Stimulated activated CD4-positive, alpha-beta T cell treated with anti-CD3 and anti-CD28 coated beads, Interleukin-1b, Interleukin-23, amount 100 ng/mL, for 4 hours (primary cell): ENCODE measurements at regions not wholly inside any gene's neighbourhood (a gene's known extent, or its start where the extent isn't known, plus 50 kb on each side); places are given as distances from the start of the nearest gene placed in this dataset.
"Not testable (repeated sequence)": the region's sequence is repeated elsewhere in the genome, so short reads cannot be mapped to it uniquely, and the experiment has no call there.

ENCODE experiments used
- DNase-seq, 2 donors: peaks; one replicate each; pipeline ENCODE4 v3.0.0-alpha.2; 2020; ENCODE audit warnings: low read depth in 2 of 2

DNA sequence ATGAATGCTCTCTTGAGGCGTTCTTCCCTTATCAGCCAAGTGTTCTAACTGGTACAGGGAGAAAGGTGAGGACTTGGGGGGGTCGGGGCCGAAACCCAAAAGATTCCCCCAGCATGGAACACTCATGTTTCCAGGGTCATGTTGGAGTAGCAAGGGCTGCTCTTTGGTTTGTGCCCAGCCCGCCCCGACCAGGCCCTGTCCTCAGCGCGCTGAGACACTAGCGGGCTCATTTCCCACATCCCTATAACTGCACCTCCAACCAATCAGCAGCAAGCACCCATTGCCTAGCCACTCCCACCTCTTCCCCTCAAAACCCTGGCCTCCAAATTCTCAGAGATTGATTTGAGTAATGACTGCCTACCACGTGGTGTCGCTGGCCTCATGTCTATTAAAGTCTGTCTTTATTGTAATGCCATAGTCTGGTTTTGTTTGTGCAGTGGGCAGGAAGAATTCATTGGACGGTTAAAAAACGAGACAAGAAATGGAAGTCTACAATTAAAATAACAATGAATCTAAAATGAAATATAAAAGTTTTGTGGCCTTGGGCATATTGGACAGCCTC, 1928.4 kb downstream of the STIM2 start:
- DNase-seq: no peak

DNA sequence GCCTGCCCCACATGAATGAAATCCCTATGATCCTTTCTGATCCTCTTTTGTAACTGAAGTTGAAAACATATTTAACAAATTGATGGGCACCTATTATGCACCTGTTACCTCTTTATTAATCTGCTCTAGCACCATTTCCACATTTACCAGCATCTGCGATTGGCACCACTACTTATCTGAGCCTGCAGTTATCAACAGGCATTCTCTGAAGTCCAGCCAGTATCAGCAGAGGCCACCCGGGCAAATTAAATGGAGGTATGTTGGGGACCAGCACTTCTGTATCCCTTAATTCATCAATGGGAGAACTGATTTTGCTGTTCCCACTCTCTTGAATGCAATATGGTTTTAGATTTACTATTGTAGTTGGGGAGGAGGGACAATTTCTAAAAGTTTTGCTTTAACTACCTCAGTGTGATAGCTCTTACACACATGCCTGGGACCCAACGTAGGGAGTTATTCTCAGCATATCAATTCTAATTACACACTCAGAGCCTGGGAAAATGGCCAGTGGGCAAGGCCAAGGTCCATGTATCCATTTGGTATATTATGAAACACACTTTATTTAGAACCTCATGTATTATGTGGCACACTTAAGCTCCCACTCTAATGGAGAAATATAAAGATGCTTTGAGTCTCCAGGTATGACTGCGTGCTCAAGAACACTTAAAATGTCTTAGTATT, 1927.1 kb upstream of the PCDH7 start:
- DNase-seq: no peak

GRCh38 chr4:28799696-28800095, 1920.5 kb upstream of the PCDH7 start:
- no peak for DNase-seq

GRCh38 chr4:28811025-28811424, 1909.1 kb upstream of the PCDH7 start:
- no peak for DNase-seq

DNA sequence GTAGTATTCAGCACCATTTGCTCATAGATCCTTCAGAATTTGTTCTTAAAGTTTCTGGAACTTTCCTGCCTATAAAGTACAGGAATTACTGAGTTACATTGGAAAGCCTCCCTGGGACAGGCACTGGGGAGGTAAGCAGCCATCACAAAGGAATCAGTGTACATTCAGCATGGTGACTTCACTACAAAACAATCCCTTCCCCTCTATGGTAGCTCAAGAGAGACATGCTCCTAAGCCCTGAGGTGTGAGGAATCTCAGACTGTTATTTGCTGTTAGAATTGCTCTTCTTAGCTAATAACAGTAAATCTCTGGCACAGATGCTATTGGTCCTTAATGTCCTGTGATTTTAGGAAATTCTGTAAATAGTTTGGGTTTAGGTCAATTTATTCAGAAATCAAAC, 1898.0 kb upstream of the PCDH7 start:
- no peak for DNase-seq

GRCh38 chr4:28827866-28828265, 1892.3 kb upstream of the PCDH7 start:
- no peak for DNase-seq

- no peak for DNase-seq
Observed at GRCh38 chr4:28831867-28832266, 1888.3 kb upstream of the PCDH7 start.

- DNase-seq: no peak
Observed at GRCh38 chr4:28832444-28832843, 1887.7 kb upstream of the PCDH7 start.

DNA sequence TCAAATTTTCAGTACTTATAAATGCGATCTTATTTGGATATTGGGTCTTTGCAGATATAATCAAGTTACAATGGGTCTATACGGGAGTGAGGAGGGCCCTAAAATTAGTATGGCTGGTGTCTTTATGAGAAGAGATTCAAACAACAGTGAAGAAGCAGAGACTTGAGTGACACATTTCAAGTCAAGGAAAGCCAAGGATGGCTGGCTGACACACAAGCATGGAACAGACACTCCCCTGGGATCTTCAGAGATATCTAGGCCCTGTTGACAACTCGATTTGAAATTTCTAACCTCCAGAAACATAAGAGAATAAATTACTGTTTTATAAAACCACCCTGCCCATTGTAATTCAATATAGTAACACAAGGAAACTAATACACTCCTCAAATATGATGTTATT, 1886.0 kb upstream of the PCDH7 start:
- no peak for DNase-seq

GRCh38 chr4:28835501-28835900, 1884.7 kb upstream of the PCDH7 start:
- DNase-seq: no peak

GRCh38 chr4:28842271-28842670, 1877.9 kb upstream of the PCDH7 start:
- DNase-seq: no peak

- no peak for DNase-seq
Observed at GRCh38 chr4:28845158-28845557, 1875.0 kb upstream of the PCDH7 start.

DNA sequence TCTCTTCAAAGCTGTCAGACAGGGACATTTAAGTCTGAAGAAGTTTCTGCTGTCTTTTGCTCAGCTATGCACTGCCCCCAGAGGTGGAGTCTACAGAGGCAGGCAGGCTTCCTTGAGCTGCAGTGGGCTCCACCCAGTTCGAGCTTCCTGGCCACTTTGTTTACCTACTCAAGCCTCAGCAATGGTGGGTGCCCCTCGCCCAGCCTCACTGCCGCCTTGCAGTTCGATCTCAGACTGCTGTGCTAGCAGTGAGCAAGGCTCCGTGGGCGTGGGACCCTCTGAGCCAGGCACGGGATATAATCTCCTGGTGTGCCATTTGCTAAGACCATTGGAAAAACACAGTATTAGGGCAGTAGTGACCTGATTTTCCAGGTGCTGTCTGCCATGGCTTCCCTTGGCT, 1863.1 kb upstream of the PCDH7 start:
- not testable (repeated sequence) for DNase-seq

DNA sequence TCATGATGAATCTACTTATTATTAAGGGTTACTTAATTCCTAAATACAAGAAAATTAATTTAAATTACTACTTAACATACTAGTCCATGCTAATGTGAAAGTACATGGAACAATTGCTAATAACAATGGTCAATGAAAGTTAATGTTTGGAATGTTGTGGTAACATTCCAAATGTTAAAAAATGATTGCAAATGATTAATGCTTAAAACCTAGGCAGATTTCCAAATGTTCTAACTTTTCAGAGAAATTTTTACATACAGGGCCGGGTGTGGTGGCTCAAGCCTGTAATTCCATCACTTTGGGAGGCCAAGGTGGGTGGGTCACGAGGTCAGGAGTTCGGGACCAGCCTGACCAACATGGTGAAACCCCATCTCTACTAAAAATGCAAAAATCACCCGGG, 1851.3 kb upstream of the PCDH7 start:
- no peak for DNase-seq

- DNase-seq: no peak
Observed at GRCh38 chr4:28879178-28879577, 1841.0 kb upstream of the PCDH7 start.

DNA sequence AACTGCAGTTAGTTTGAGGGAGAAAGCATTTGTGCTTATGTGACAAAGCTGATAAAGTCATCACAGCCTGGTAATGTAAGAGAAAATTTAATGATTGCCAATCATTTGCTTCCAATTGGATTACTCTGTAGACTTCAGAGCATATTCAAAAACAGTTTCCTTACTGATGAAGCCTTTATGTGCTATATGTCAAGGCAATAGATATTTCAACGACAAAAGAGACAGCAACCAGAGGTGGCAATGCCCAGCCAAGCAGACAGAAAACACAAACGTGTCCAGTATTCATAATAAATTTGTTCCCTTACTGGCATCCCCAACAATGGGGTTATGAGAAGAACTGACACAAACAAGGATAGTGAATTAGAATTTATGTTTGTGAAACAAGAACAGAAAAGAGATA, 1840.3 kb upstream of the PCDH7 start:
- no peak for DNase-seq

DNA sequence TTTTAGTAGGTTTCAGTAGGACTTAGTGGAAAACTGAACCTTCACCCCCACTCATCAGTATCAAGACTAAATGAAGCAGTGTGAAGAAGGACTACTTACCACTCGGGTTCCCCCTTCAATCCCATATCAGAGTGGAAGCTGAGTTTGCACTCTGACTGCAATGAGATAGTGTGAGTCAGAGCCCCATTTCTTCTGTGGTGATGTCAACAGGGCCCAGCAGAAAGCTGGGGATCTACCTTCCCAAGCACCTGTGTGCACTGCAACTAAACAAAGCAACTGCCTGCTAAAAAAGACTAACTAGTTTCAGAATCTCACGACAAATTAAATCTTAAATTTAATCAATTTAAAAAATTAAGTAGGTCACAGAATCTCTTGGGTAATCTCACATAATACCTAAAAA, 1837.0 kb upstream of the PCDH7 start:
- no peak for DNase-seq

DNA sequence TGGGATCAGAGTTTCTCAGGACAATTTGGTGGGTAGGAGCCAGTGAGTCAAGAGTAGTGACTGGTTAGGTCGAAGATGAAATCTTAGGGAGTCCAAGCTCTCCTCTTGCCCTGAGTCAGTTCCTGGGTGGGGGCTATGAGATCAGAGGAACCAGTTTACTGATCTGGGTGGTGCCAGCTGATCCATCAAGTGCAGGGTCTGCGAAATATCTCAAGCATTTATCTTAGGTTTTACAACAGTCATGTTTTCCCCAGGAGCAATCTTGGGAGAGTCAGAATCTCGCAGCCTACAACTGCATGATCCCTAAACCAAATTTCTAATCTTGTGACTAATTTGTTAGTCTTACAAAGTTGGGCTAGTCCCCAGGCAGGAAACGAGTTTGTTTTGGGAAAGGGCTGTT, 1833.2 kb upstream of the PCDH7 start:
- DNase-seq: no peak

GRCh38 chr4:28890949-28891775, 1829.0 kb upstream of the PCDH7 start:
- DNase-seq: no peak

DNA sequence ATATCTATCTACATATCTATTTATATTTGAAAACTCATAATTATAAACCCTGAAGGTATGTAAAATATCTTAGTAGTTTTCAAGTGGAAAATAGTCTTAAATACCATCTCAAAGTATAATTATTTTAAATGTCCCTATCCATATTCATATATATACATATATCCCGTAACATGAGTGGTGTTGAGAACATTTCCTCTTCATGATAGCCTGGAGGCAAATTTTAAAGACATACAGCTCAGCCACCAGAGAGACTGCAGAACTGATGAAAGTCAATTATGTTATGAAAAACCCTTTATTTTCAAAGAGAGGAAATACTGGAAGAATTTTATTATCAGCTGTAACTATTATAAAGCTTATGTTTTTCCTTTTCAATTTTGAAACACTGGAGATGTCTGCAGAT, 1806.7 kb upstream of the PCDH7 start:
- DNase-seq: no peak

DNA sequence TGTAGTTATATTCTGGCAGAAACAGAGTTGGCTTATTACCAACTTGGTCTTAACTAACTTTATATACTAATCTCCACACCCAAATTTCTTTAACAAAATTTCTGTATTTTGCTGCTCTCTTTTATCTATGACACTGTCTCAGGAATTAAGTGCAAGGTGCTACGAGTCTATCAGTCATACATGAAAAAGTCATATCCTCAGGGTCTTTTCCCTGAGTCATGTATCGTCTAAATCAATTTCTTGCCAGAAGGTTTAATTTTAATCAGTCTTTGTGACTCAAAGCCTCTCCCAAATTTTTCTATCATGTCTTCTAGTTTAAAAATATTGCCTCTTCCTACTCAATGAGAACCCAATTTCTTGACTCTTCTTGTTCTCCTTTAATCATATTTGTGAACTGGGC, 1803.6 kb upstream of the PCDH7 start:
- no peak for DNase-seq

GRCh38 chr4:28918871-28919270, 1801.3 kb upstream of the PCDH7 start:
- DNase-seq: no peak

DNA sequence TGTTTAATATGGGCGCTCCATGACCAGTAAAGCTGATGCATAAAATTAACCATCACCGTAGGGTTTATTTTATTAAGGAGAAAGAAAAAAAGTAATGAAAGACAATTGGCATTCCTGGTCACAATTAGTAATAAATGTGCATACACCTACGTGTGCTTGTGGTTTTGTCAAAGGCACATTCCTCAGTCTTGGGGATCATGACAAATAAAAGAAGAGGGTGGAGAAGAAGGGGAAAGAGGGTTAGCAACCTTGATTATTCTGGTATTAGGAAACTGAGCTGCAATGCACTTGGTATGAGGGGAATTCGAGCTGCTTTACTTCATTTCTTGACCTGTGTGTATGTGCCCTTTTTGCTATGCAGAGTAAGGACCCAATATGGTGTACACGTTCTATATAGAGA, 1798.3 kb upstream of the PCDH7 start:
- DNase-seq: no peak
